ENCODE measurements at regions not wholly inside any gene's neighbourhood (a gene's known extent, or its start where the extent isn't known, plus 50 kb on each side); places are given as distances from the start of the nearest gene placed in this dataset.
"Not testable (repeated sequence)": the region's sequence is repeated elsewhere in the genome, so short reads cannot be mapped to it uniquely, and the experiment has no call there.

- DNase-seq (no peak), ATAC-seq (no peak)
- intact Hi-C loops (cut with DNase I), result no loop called here
Observed at GRCh38 chr4:165548702-165549101, 169.9 kb downstream of the CPE start.

- no peak for DNase-seq
- ATAC-seq, result no peak
- intact Hi-C loops (cut with DNase I), result no loop called here
Observed at GRCh38 chr4:165553221-165553810, 174.5 kb downstream of the CPE start.

GRCh38 chr4:165555302-165555701 lies 176.5 kb downstream of the CPE start:
- intact Hi-C loops (cut with DNase I), result no loop called here
- no peak for ATAC-seq

GRCh38 chr4:165556383-165556782 lies 177.6 kb downstream of the CPE start:
- intact Hi-C loops (cut with DNase I), result no loop called here
- DNase-seq (no peak), ATAC-seq (no peak)

More at GRCh38 chr4:165555302-165555701, 176.5 kb downstream of the CPE start:
- DNase-seq, result no peak

GRCh38 chr4:165560941-165561340 lies 182.1 kb downstream of the CPE start:
- no peak for DNase-seq
- ATAC-seq, result no peak
- intact Hi-C loops (cut with DNase I), result no loop called here

GRCh38 chr4:165563851-165564250 lies 185.0 kb downstream of the CPE start:
- intact Hi-C loops (cut with DNase I), result no loop called here
- DNase-seq (no peak), ATAC-seq (no peak)

GRCh38 chr4:165569031-165569430 lies 190.2 kb downstream of the CPE start:
- intact Hi-C loops (cut with DNase I), result no loop called here
- ATAC-seq, result no peak
- DNase-seq, result no peak

GRCh38 chr4:165571476-165571875 lies 192.7 kb downstream of the CPE start:
- ATAC-seq; DNase-seq; intact Hi-C loops (cut with DNase I): not testable (repeated sequence)

- ATAC-seq (peak; percentile 81 to 95), DNase-seq (peak; percentile 26)
- intact Hi-C loops (cut with DNase I), result loop anchor here in 1 of 2 donors (5.0 kb wide), 1 partner anchor 207 kb away; no protein-coding TSS in a partner anchor
Observed at GRCh38 chr4:165580351-165580905, 201.6 kb downstream of the CPE start.

GRCh38 chr4:165583341-165583740 lies 204.5 kb downstream of the CPE start:
- intact Hi-C loops (cut with DNase I), result loop anchor here in 1 of 2 donors (5.0 kb wide), 1 partner anchor 204 kb away; no protein-coding TSS in a partner anchor
- DNase-seq (no peak), ATAC-seq (no peak)

- DNase-seq, result no peak
- intact Hi-C loops (cut with DNase I), result loop anchor here in 1 of 2 donors (5.0 kb wide), 2 partner anchors 42 to 202 kb away; no protein-coding TSS in a partner anchor
- no peak for ATAC-seq
Observed at GRCh38 chr4:165584916-165585315, 206.1 kb downstream of the CPE start.

GRCh38 chr4:165588534-165589315 lies 209.9 kb downstream of the CPE start:
- DNase-seq (no peak), ATAC-seq (no peak)
- intact Hi-C loops (cut with DNase I), result loop anchor here in 1 of 2 donors (5.0 kb wide), 1 partner anchor 39 kb away; no protein-coding TSS in a partner anchor

GRCh38 chr4:165592386-165592785 lies 213.6 kb downstream of the CPE start:
- intact Hi-C loops (cut with DNase I), result no loop called here
- ATAC-seq, result peak in 1 of 2 donors; percentile 47
- DNase-seq, result no peak

GRCh38 chr4:165597581-165598480 lies 219.0 kb downstream of the CPE start:
- DNase-seq, result no peak

GRCh38 chr4:165600959-165601683 lies 222.3 kb downstream of the CPE start:
- intact Hi-C loops (cut with DNase I), result no loop called here
- DNase-seq, result no peak
- ATAC-seq, result no peak

More at GRCh38 chr4:165597581-165598480, 219.0 kb downstream of the CPE start:
- ATAC-seq, result no peak
- intact Hi-C loops (cut with DNase I), result no loop called here

- DNase-seq (no peak), ATAC-seq (no peak)
- intact Hi-C loops (cut with DNase I), result no loop called here
Observed at GRCh38 chr4:165602621-165603020, 223.8 kb downstream of the CPE start.

- intact Hi-C loops (cut with DNase I), result no loop called here
- DNase-seq, result no peak
- ATAC-seq, result no peak
Observed at GRCh38 chr4:165604181-165604580, 225.4 kb downstream of the CPE start.

GRCh38 chr4:165605811-165606210 lies 227.0 kb downstream of the CPE start:
- DNase-seq (no peak), ATAC-seq (no peak)
- intact Hi-C loops (cut with DNase I), result no loop called here

All from left cardiac atrium (tissue), 4 donors.